ENCODE measurements at regions not wholly inside any gene's neighbourhood (a gene's known extent, or its start where the extent isn't known, plus 50 kb on each side); places are given as distances from the start of the nearest gene placed in this dataset.

DNA sequence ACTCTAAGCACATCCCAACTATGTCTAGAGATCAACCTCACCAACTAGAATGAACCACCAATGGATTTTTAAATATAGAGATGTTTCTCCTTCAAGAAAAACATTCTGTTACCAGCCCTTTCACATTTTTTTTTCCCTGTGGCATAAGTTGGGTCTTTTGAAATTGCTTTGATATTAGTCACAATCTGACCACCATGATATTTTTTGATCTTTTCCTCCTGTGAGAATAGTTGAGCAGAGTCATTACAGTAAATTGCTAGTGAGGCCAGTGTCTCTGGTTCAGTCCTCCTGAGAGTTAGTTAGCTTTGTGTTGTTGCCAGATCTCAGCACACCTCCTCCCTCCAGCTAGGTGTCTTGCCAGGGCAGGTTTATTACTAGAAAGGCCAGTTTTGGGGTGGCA, 79.7 kb upstream of the MYLIP start:
- Histone ChIP-seq H3K4me1 (no peaks in the 10 kb centered on the region), H3K27ac (no peak overlapping the region), H3K36me3 (ENCODE audit: insufficient read depth in 1 of 2, low read depth in 1 of 2) (no peaks in the 10 kb centered on the region), H3K9me3 (no peaks in the 10 kb centered on the region), H3K27me3 (ENCODE audit: insufficient read depth in 3 of 3, low read length in 2 of 3) (no peaks in the 10 kb centered on the region), H3K4me3 (no peak overlapping the region)
- DNase-seq (no peak), ATAC-seq (no peak)
- intact Hi-C loops (cut with DNase I), result no loop called here
- TF ChIP-seq, protein P1, sequence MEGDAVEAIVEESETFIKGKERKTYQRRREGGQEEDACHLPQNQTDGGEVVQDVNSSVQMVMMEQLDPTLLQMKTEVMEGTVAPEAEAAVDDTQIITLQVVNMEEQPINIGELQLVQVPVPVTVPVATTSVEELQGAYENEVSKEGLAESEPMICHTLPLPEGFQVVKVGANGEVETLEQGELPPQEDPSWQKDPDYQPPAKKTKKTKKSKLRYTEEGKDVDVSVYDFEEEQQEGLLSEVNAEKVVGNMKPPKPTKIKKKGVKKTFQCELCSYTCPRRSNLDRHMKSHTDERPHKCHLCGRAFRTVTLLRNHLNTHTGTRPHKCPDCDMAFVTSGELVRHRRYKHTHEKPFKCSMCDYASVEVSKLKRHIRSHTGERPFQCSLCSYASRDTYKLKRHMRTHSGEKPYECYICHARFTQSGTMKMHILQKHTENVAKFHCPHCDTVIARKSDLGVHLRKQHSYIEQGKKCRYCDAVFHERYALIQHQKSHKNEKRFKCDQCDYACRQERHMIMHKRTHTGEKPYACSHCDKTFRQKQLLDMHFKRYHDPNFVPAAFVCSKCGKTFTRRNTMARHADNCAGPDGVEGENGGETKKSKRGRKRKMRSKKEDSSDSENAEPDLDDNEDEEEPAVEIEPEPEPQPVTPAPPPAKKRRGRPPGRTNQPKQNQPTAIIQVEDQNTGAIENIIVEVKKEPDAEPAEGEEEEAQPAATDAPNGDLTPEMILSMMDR (IDR thresholded peaks at IDR 0.05), result no peak

DNA sequence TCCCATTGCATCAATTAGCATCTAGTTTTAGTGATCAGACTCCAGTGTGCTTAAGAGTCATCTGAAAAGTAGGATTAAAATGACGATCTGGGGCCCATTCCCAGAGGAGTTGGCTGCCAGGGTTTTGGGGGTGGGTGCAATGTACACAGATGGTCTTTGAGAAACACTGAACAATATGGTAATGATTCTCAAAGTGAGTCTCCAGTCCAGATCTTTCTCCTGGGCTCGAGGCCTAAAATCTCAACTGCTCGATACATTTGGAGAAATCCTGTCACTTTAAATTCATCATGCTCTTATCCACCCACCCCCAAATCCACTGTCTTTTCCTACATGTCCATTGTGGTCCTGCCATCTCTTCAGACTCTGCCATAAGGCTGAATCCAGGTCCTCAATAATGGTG, 80.7 kb upstream of the MYLIP start:
- Histone ChIP-seq H3K27ac (no peak overlapping the region), H3K4me3 (no peak overlapping the region), H3K27me3 (ENCODE audit: insufficient read depth in 3 of 3, low read length in 2 of 3) (no peaks in the 10 kb centered on the region), H3K9me3 (no peaks in the 10 kb centered on the region), H3K4me1 (no peaks in the 10 kb centered on the region), H3K36me3 (ENCODE audit: insufficient read depth in 1 of 2, low read depth in 1 of 2) (no peaks in the 10 kb centered on the region)
- TF ChIP-seq, protein P1 (IDR thresholded peaks at IDR 0.05), result no peak
- no peak for DNase-seq
- 91 to 92% (median 92%) methylated on average over 3 of the region's 3 CpGs for WGBS, 3 donors
- intact Hi-C loops (cut with DNase I), result no loop called here
- ATAC-seq, result no peak

DNA sequence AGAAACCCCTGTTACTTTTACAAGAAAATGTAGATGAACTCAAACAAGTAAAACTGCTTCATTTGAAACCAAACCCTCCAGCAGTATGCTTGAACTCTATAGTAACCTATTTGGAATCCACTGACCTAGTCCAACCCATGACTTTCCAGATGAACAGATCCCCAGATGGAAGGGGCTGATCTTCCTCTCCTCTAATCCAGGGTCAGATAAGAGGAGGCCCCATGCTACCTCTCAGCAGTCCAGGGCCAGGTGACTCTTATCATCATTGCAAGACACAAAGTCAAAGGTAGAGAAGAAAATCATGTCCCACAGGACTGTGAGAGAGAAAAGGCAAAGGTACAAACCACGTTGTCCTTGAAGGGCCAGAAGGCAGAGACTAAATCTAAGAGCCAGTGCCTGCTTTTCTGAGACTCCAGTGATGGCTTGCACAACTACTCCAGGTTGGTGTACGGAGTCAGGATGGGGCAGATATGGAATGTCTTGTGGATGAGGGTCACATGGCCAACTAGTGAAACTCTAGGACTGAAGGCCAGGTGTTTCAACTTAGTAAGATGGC, 81.4 kb upstream of the MYLIP start:
- ATAC-seq, result no peak

DNA sequence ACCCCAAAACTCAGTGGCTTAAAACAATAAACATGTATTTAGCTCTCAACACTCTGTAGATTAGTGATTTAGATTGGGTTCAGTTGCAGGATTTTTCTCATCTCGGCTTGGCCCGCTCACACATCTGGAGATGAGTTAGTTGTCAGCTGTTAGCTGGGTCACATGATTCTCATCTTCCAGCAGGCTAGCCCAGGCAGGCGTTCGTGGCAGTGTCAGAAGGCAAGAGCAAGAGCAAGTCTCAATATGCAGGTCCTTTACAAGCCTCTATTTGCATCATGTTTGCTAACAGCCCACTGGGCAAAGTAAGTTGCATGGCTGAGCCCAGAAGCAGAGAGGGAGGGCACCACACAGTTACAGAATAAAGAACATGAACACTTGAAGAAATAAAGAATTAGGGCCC, 83.6 kb upstream of the MYLIP start:
- H3K4me3 ChIP-seq, result no peak overlapping the region
- DNase-seq (no peak), ATAC-seq (no peak)
- TF ChIP-seq, protein P1 (IDR thresholded peaks at IDR 0.05), result no peak
- H3K27me3 ChIP-seq (ENCODE audit: insufficient read depth in 3 of 3, low read length in 2 of 3), result no peaks in the 10 kb centered on the region
- WGBS, 3 donors, result 34 to 46% (median 44%) methylated on average over 4 of the region's 4 CpGs
- H3K27ac ChIP-seq, result no peak overlapping the region
- no peaks in the 10 kb centered on the region for H3K4me1 ChIP-seq
- H3K36me3 ChIP-seq (ENCODE audit: insufficient read depth in 1 of 2, low read depth in 1 of 2), result no peaks in the 10 kb centered on the region
- H3K9me3 ChIP-seq, result no peaks in the 10 kb centered on the region
- intact Hi-C loops (cut with DNase I), result no loop called here

More for the DNA sequence above, 81.4 kb upstream of the MYLIP start:
- Histone ChIP-seq H3K9me3 (no peaks in the 10 kb centered on the region), H3K4me3 (no peak overlapping the region), H3K4me1 (no peaks in the 10 kb centered on the region), H3K36me3 (ENCODE audit: insufficient read depth in 1 of 2, low read depth in 1 of 2) (no peaks in the 10 kb centered on the region), H3K27me3 (ENCODE audit: insufficient read depth in 3 of 3, low read length in 2 of 3) (no peaks in the 10 kb centered on the region), H3K27ac (no peak overlapping the region)
- DNase-seq, result no peak
- TF ChIP-seq, protein P1 (IDR thresholded peaks at IDR 0.05), result no peak
- 63 to 94% (median 92%) methylated on average over 2 of the region's 2 CpGs for WGBS, 3 donors
- intact Hi-C loops (cut with DNase I), result no loop called here

DNA sequence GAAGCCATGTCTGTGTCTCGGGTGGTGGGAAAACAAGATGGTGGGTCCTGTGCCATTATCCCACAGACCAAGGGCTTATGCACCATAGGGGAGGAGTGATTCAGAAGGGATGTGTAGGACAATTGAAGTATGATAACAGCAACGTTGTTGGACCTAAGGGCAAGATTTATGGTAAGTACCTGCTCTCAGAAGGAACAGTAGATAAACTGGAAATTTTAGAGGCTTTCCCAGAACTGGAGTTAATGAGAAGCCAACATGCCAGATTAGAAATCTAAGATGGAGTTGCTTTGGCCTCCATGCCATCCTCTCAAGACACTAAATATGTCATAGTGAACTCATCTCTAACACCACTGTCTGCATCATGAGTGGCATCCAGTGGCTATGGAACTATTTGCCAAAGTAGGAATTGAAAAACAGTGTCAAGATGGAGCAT, 84.7 kb upstream of the MYLIP start:
- ATAC-seq, result no peak
- no peaks in the 10 kb centered on the region for H3K27me3 ChIP-seq (ENCODE audit: insufficient read depth in 3 of 3, low read length in 2 of 3)
- no peak for DNase-seq
- H3K36me3 ChIP-seq (ENCODE audit: insufficient read depth in 1 of 2, low read depth in 1 of 2), result no peaks in the 10 kb centered on the region
- 68 to 89% (median 78%) methylated on average over 2 of the region's 2 CpGs for WGBS, 3 donors
- intact Hi-C loops (cut with DNase I), result no loop called here
- TF ChIP-seq, protein P1 (IDR thresholded peaks at IDR 0.05), result no peak
- H3K9me3 ChIP-seq, result no peaks in the 10 kb centered on the region
- no peak overlapping the region for H3K4me3 ChIP-seq
- no peaks in the 10 kb centered on the region for H3K4me1 ChIP-seq
- H3K27ac ChIP-seq, result no peak overlapping the region
